Mesothelial cell of epicardium (in vitro differentiated cells): ENCODE measurements at regions not wholly inside any gene's neighbourhood (a gene's known extent, or its start where the extent isn't known, plus 50 kb on each side); places are given as distances from the start of the nearest gene placed in this dataset.

ENCODE experiments used
- DNase-seq, 2 experiments: peaks; one replicate each; pipeline ENCODE4 v3.0.0; 2021; ENCODE audit warnings: low spot score in 2 of 2; ENCODE audit not compliant: unreplicated experiment in 2 of 2
- H3K27ac Mint-ChIP-seq: 2 replicates; pipeline ENCODE4 v1.8.0; 2021; ENCODE audit warnings: mixed read lengths
- H3K27me3 Mint-ChIP-seq: 2 replicates; pipeline ENCODE4 v1.8.0; 2021; ENCODE audit warnings: low read depth, mixed read lengths
- H3K36me3 Mint-ChIP-seq: 2 replicates; pipeline ENCODE4 v1.8.0; 2021; ENCODE audit warnings: mixed read lengths
- H3K4me1 Mint-ChIP-seq: 2 replicates; pipeline ENCODE4 v1.8.0; 2021; ENCODE audit warnings: mixed read lengths
- H3K4me3 Mint-ChIP-seq: 2 replicates; pipeline ENCODE4 v1.8.0; 2021; ENCODE audit warnings: mild to moderate bottlenecking, moderate library complexity, mixed read lengths
- H3K9me3 Mint-ChIP-seq: 2 replicates; pipeline ENCODE4 v1.8.0; 2021; ENCODE audit warnings: mixed read lengths
- CTCF ChIP-seq: fragments of 200-600 bp; sonication (generic); IDR thresholded peaks from one replicate; pipeline ENCODE4 v1.5.0; 2021; ENCODE audit warnings: antibody characterized with exemption; ENCODE audit not compliant: unreplicated experiment

GRCh38 chr10:34872820-34873219, 57.7 kb upstream of the PARD3 start:
- Mint-ChIP-seq H3K27ac (no peak overlapping the region), H3K27me3 (no peaks in the 10 kb centered on the region), H3K4me3 (no peak overlapping the region), H3K4me1 (no peaks in the 10 kb centered on the region), H3K9me3 (peaks cover 8% of the 10 kb centered on the region), H3K36me3 (peaks cover 2% of the 10 kb centered on the region)
- no peak for DNase-seq
- TF ChIP-seq CTCF: no peak

- Mint-ChIP-seq H3K27ac (no peak overlapping the region), H3K4me1 (peaks cover 5% of the 10 kb centered on the region), H3K27me3 (no peaks in the 10 kb centered on the region), H3K9me3 (peaks cover 8% of the 10 kb centered on the region), H3K4me3 (no peak overlapping the region), H3K36me3 (peaks cover 2% of the 10 kb centered on the region)
- no peak for TF ChIP-seq CTCF
- DNase-seq: no peak
Measured at GRCh38 chr10:34869135-34869836, 54.2 kb upstream of the PARD3 start.

GRCh38 chr10:34868589-34868988, 53.5 kb upstream of the PARD3 start:
- no peak for DNase-seq
- peaks cover 2% of the 10 kb centered on the region for H3K36me3 Mint-ChIP-seq
- no peak overlapping the region for H3K27ac Mint-ChIP-seq
- no peak overlapping the region for H3K4me3 Mint-ChIP-seq
- H3K9me3 Mint-ChIP-seq: peaks cover 8% of the 10 kb centered on the region
- TF ChIP-seq CTCF: no peak
- no peaks in the 10 kb centered on the region for H3K27me3 Mint-ChIP-seq
- H3K4me1 Mint-ChIP-seq: peaks cover 10% of the 10 kb centered on the region

- Mint-ChIP-seq H3K4me3 (no peak overlapping the region), H3K9me3 (no peaks in the 10 kb centered on the region), H3K27me3 (no peaks in the 10 kb centered on the region), H3K27ac (no peak overlapping the region), H3K36me3 (no peaks in the 10 kb centered on the region), H3K4me1 (peaks cover 12% of the 10 kb centered on the region)
- no peak for TF ChIP-seq CTCF
- no peak for DNase-seq
Measured at GRCh38 chr10:34866848-34867247, 51.8 kb upstream of the PARD3 start.
